ENCODE measurements at regions not wholly inside any gene's neighbourhood (a gene's known extent, or its start where the extent isn't known, plus 50 kb on each side); places are given as distances from the start of the nearest gene placed in this dataset.

- no peak for TF ChIP-seq POLR2A (IDR thresholded peaks at IDR 0.05)
- TF ChIP-seq EP300 (IDR thresholded peaks at IDR 0.05): no peak
- no peak for TF ChIP-seq POLR2AphosphoS5 (IDR thresholded peaks at IDR 0.05)
- no peak for TF ChIP-seq CTCF (IDR thresholded peaks at IDR 0.05)
- no peaks in the 10 kb centered on the region for H3K9me3 ChIP-seq
- WGBS, 5 donors: 28 to 59% (median 38%) methylated on average over 1 of the region's 1 CpG
These were observed 169.4 kb upstream of the PRNP start for GRCh38 chr20:4516876-4517275.

GRCh38 chr20:4513720-4514119 is 172.5 kb upstream of the PRNP start:
- peaks cover 0 to 5% (median 0%) of the 10 kb centered on the region in 4 donors for H3K9me3 ChIP-seq
- intact Hi-C loops (cut with DNase I; ENCODE audit: low total_unique reads): no loop called here
- peaks cover 0 to 2% (median 0%) of the 10 kb centered on the region in 3 donors for H3K27me3 ChIP-seq
- TF ChIP-seq POLR2A (IDR thresholded peaks at IDR 0.05) (no peak), CTCF (IDR thresholded peaks at IDR 0.05) (no peak), EP300 (IDR thresholded peaks at IDR 0.05) (no peak), POLR2AphosphoS5 (IDR thresholded peaks at IDR 0.05) (no peak)
- no peak overlapping the region for H3K27ac ChIP-seq
- H3K4me3 ChIP-seq: no peak overlapping the region
- DNase-seq: no peak
- no peaks in the 10 kb centered on the region for H3K36me3 ChIP-seq
- H3K4me1 ChIP-seq: no peaks in the 10 kb centered on the region

More at GRCh38 chr20:4516876-4517275, 169.4 kb upstream of the PRNP start:
- no peaks in the 10 kb centered on the region for H3K4me1 ChIP-seq
- intact Hi-C loops (cut with DNase I; ENCODE audit: low total_unique reads): no loop called here
- no peak for DNase-seq
- H3K27me3 ChIP-seq: peaks cover 0 to 14% (median 0%) of the 10 kb centered on the region in 3 donors
- no peaks in the 10 kb centered on the region for H3K36me3 ChIP-seq
- H3K27ac ChIP-seq: no peak overlapping the region
- no peak overlapping the region for H3K4me3 ChIP-seq

- intact Hi-C loops (cut with DNase I; ENCODE audit: low total_unique reads): no loop called here
- H3K9me3 ChIP-seq: peaks cover 0 to 5% (median 0%) of the 10 kb centered on the region in 4 donors
- no peak for DNase-seq
- no peaks in the 10 kb centered on the region for H3K4me1 ChIP-seq
- H3K36me3 ChIP-seq: no peaks in the 10 kb centered on the region
- WGBS, 5 donors: 48 to 61% (median 52%) methylated on average over 3 of the region's 3 CpGs
- no peak overlapping the region for H3K27ac ChIP-seq
- no peaks in the 10 kb centered on the region for H3K27me3 ChIP-seq
- H3K4me3 ChIP-seq: no peak overlapping the region
- TF ChIP-seq POLR2A (IDR thresholded peaks at IDR 0.05): no peak
These were observed 173.2 kb upstream of the PRNP start for GRCh38 chr20:4512891-4513550.

- Histone ChIP-seq H3K4me3 (no peak overlapping the region), H3K27ac (no peak overlapping the region), H3K36me3 (no peaks in the 10 kb centered on the region), H3K27me3 (no peaks in the 10 kb centered on the region), H3K4me1 (no peaks in the 10 kb centered on the region), H3K9me3 (peaks cover 0 to 5% (median 0%) of the 10 kb centered on the region in 4 donors)
- TF ChIP-seq CTCF (IDR thresholded peaks at IDR 0.05): no peak
- no peak for TF ChIP-seq EP300 (IDR thresholded peaks at IDR 0.05)
- no peak for TF ChIP-seq POLR2A (IDR thresholded peaks at IDR 0.05)
- no peak for DNase-seq
- intact Hi-C loops (cut with DNase I; ENCODE audit: low total_unique reads): no loop called here
- 67 to 83% (median 74%) methylated on average over 1 of the region's 1 CpG for WGBS, 5 donors
These were observed 174.5 kb upstream of the PRNP start for GRCh38 chr20:4511776-4512175.

- H3K27ac ChIP-seq: no peak overlapping the region
- intact Hi-C loops (cut with DNase I; ENCODE audit: low total_unique reads): no loop called here
- DNase-seq: no peak
- no peak overlapping the region for H3K4me3 ChIP-seq
- 70 to 77% (median 76%) methylated on average over 3 of the region's 3 CpGs for WGBS, 5 donors
- peaks cover 0 to 5% (median 0%) of the 10 kb centered on the region in 4 donors for H3K9me3 ChIP-seq
- no peaks in the 10 kb centered on the region for H3K4me1 ChIP-seq
- TF ChIP-seq POLR2AphosphoS5 (IDR thresholded peaks at IDR 0.05): no peak
- no peak for TF ChIP-seq POLR2A (IDR thresholded peaks at IDR 0.05)
- no peak for TF ChIP-seq EP300 (IDR thresholded peaks at IDR 0.05)
- no peaks in the 10 kb centered on the region for H3K27me3 ChIP-seq
- no peaks in the 10 kb centered on the region for H3K36me3 ChIP-seq
These were observed 176.3 kb upstream of the PRNP start for GRCh38 chr20:4509825-4510522.
